ENCODE measurements at regions not wholly inside any gene's neighbourhood (a gene's known extent, or its start where the extent isn't known, plus 50 kb on each side); places are given as distances from the start of the nearest gene placed in this dataset.

DNA sequence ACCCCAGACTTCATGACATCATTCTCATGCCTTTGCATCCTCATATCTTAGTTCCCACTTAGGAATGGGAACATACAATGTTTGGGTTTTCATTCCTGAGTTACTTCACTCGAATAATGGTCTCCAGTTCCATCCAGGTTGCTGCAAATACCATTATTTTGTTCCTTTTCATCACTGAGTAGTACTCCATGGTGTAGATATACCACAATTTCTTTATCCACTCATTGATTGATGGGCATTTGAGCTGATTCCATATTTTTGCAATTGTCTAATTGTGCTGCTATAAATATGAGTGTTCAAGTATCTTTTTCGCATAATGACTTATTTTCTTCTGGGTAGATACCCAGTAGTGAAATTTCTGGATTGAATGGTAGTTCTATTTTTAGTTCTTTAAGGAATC, 1026.8 kb downstream of the STPG2 start:
- Histone ChIP-seq H3K27ac (no peak overlapping the region), H3K9ac (ENCODE audit: low read depth in 2 of 2, low read length in 2 of 2) (no peak overlapping the region), H3K4me1 (no peaks in the 10 kb centered on the region), H3K4me3 (no peak overlapping the region), H3K36me3 (no peaks in the 10 kb centered on the region), H3K27me3 (no peaks in the 10 kb centered on the region), H3K9me3 (no peaks in the 10 kb centered on the region)
- intact Hi-C loops (cut with DNase I): no loop called here
- no peak for DNase-seq
- TF ChIP-seq, protein P1, sequence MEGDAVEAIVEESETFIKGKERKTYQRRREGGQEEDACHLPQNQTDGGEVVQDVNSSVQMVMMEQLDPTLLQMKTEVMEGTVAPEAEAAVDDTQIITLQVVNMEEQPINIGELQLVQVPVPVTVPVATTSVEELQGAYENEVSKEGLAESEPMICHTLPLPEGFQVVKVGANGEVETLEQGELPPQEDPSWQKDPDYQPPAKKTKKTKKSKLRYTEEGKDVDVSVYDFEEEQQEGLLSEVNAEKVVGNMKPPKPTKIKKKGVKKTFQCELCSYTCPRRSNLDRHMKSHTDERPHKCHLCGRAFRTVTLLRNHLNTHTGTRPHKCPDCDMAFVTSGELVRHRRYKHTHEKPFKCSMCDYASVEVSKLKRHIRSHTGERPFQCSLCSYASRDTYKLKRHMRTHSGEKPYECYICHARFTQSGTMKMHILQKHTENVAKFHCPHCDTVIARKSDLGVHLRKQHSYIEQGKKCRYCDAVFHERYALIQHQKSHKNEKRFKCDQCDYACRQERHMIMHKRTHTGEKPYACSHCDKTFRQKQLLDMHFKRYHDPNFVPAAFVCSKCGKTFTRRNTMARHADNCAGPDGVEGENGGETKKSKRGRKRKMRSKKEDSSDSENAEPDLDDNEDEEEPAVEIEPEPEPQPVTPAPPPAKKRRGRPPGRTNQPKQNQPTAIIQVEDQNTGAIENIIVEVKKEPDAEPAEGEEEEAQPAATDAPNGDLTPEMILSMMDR (IDR thresholded peaks at IDR 0.05): no peak

DNA sequence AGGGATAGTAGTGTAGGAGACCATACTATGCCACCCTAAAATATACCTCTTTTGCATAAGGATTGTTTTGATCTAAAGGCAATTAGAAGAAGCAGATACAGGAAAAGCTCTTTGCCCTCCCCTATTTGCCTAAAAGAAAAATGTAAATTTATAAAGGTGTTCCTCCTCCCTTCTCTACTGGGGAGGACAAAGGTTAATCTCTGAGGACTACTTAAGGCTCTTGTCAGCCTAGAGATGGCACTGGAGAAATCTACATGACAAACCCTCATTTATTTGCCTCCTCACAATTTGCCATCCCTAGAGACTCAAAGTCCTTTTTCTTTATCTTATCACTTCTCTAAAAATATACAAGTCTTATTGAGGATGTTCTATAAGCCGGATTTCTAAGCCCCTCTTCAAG, 1021.8 kb downstream of the STPG2 start:
- intact Hi-C loops (cut with DNase I): no loop called here
- Histone ChIP-seq H3K9ac (ENCODE audit: low read depth in 2 of 2, low read length in 2 of 2) (no peak overlapping the region), H3K27me3 (no peaks in the 10 kb centered on the region), H3K27ac (no peak overlapping the region), H3K4me3 (no peak overlapping the region), H3K36me3 (no peaks in the 10 kb centered on the region), H3K4me1 (no peaks in the 10 kb centered on the region), H3K9me3 (no peaks in the 10 kb centered on the region)
- TF ChIP-seq, protein P1 (IDR thresholded peaks at IDR 0.05): no peak
- no peak for DNase-seq

DNA sequence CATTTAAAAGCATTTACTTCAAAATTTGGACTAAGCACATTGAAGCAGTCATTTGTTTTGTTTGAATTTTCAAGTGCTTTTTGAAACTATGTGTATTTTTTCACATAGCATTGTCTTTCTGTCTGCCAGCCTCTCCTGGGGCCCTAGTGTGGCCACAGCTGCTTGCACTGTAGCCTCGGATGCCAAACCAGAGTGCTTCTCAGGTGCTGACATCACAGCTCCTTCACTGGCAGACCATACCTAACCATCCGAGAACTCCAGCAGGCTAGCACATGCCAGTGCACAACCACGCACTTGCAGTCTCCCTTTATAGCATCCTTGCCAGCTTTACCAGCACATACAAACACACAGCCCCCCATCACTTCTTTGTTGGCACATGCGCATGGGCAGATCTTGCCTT, 1019.7 kb downstream of the STPG2 start:
- intact Hi-C loops (cut with DNase I): no loop called here
- no peak for DNase-seq
- H3K36me3 ChIP-seq: no peaks in the 10 kb centered on the region
- no peaks in the 10 kb centered on the region for H3K4me1 ChIP-seq
- TF ChIP-seq, protein P1 (IDR thresholded peaks at IDR 0.05): no peak
- H3K9me3 ChIP-seq: no peaks in the 10 kb centered on the region
- no peak overlapping the region for H3K9ac ChIP-seq (ENCODE audit: low read depth in 2 of 2, low read length in 2 of 2)
- no peaks in the 10 kb centered on the region for H3K27me3 ChIP-seq
- H3K27ac ChIP-seq: no peak overlapping the region
- no peak overlapping the region for H3K4me3 ChIP-seq

DNA sequence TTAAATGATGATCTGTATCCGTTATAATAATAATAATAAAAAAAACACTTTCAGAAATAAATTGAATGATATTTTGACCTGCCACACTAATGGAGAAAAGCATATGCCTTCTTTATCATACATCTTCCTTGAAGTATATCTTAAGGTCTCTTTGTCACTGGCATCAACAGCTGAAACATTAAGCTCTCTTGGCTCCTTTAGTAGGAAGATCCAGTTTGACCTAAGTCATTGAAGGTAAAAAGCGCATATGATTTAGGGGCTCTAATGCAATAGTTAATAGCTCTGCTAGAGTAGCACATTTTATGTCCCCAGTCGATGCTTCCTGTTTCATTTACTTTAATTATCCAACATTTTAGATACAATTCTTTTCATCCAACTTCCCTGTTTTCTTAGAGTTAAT, 1010.8 kb downstream of the STPG2 start:
- Histone ChIP-seq H3K36me3 (no peaks in the 10 kb centered on the region), H3K4me1 (no peaks in the 10 kb centered on the region), H3K4me3 (no peak overlapping the region), H3K27me3 (no peaks in the 10 kb centered on the region), H3K9me3 (no peaks in the 10 kb centered on the region), H3K27ac (no peak overlapping the region), H3K9ac (ENCODE audit: low read depth in 2 of 2, low read length in 2 of 2) (no peak overlapping the region)
- intact Hi-C loops (cut with DNase I): no loop called here
- TF ChIP-seq, protein P1 (IDR thresholded peaks at IDR 0.05): no peak
- DNase-seq: no peak

DNA sequence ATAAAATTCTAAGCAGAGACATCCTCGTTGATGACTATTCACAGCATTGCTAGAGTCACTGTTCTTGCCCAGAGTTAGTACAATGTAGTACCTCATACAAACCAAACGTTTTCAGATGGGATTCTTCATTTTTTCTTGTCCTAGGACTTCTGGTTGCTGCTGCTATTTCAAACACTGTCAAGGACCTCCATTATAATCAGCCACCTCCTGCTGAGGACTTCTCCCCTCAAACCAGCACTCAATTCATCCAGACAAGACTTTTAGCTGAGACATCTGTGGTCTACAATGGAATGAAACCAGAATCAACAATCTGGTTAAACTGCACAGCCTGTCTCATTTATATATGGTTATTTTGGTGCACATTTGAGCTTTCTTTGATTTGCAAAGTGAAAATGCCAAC, 1008.8 kb downstream of the STPG2 start:
- H3K9me3 ChIP-seq: no peaks in the 10 kb centered on the region
- H3K9ac ChIP-seq (ENCODE audit: low read depth in 2 of 2, low read length in 2 of 2): no peak overlapping the region
- no peak overlapping the region for H3K27ac ChIP-seq
- TF ChIP-seq, protein P1 (IDR thresholded peaks at IDR 0.05): no peak
- no peaks in the 10 kb centered on the region for H3K27me3 ChIP-seq
- H3K4me1 ChIP-seq: no peaks in the 10 kb centered on the region
- H3K36me3 ChIP-seq: no peaks in the 10 kb centered on the region
- intact Hi-C loops (cut with DNase I): no loop called here
- no peak for DNase-seq
- H3K4me3 ChIP-seq: no peak overlapping the region

DNA sequence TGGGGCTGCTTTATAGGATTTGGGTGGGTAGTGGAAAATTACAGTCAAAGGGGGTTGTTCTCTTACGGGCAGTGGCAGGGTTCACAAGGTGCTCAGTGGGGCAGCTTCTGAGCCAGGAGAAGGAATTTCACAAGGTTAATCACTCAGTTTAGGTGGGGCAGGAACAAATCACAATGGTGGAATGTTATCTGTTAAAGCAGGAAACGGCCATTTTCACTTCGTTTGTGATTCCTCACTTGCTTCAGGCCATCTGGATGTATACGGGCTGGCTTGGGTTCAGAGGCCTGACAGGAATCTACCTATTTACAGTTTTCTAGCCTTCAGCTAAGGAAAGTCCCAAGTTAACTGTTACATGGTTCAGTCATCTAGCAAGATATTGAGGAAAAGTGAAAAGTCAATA, 1003.5 kb downstream of the STPG2 start:
- no peaks in the 10 kb centered on the region for H3K9me3 ChIP-seq
- intact Hi-C loops (cut with DNase I): no loop called here
- H3K27me3 ChIP-seq: no peaks in the 10 kb centered on the region
- H3K4me3 ChIP-seq: no peak overlapping the region
- TF ChIP-seq, protein P1 (IDR thresholded peaks at IDR 0.05): no peak
- H3K27ac ChIP-seq: no peak overlapping the region
- no peak overlapping the region for H3K9ac ChIP-seq (ENCODE audit: low read depth in 2 of 2, low read length in 2 of 2)
- no peaks in the 10 kb centered on the region for H3K36me3 ChIP-seq
- no peaks in the 10 kb centered on the region for H3K4me1 ChIP-seq
- DNase-seq: no peak
